ENCODE measurements at regions not wholly inside any gene's neighbourhood (a gene's known extent, or its start where the extent isn't known, plus 50 kb on each side); places are given as distances from the start of the nearest gene placed in this dataset.
"Not testable (repeated sequence)": the region's sequence is repeated elsewhere in the genome, so short reads cannot be mapped to it uniquely, and the experiment has no call there.

DNA sequence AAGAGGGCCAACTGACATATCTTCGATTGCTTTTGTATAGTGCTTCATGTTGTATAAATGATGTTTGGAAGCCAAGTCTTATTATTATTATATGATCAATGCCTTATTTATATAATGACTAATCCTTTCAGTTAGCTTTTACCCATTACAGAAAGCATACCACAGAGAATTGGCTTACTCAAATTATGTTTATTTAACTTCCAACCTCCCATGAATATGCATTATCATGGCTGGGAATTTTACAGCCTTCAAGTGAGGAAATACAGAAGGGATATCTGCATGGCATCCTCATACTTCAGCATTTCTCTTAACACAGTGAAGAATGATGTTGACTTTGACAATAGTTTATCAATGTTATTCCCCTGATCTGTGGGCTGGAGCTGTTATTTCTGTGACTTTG, 225.9 kb upstream of the GAP43 start:
- DNase-seq: no peak

DNA sequence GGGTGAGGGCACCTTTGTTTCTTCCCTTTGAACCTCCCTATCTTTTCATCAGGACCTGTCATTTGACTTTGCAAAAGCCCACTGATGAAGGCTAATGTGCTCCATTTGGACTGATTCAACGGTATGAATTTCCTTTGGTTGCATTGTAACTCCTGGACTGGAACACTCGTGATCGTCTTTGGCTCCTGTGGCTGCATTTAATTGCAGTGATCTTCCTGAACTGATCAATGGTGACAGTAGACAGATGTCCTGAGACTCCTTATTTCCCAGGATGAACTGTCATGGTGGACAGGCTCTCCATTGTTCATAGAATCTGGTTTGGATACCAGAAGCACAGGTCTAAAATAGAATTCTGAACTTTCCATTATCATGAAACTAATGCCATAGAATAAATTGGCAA, 224.8 kb upstream of the GAP43 start:
- no peak for DNase-seq

DNA sequence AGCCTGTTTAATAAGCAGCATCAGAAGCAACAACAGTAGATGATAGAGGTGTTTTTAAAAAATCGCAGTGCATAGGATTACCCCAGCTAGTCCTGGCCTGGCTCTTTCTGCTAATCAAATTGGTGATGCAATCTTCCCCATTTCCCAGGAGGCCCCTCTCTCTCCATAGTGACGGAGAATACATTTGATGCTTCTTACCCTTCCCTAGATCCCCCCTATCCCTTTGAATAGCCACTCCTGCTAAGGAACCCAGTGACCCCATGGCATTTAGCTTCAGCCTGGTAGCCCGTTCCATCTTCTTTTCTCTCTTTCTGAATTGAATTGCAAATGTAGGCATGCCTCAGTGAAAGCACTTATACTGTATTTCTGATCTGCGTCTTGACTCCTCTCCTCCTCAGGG, 223.6 kb upstream of the GAP43 start:
- no peak for DNase-seq

DNA sequence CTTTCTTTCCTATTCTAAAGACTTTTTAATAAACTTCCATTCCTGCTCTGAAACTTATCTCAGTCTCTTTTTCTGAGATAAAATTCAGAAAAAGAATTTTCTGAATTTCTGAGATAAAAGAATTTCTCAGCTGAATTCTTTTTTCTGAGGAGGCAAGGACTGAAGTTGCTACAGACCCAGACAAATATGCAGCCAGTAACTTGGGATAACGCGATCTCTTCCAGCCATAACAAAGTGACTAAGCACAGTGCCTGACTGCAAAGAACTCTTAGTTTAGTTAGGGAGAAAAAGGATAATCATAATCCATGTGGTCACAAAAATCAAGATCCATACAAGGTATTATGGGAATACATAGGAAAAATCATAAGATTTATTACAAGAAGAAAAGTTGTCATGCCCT, 222.0 kb upstream of the GAP43 start:
- no peak for DNase-seq

DNA sequence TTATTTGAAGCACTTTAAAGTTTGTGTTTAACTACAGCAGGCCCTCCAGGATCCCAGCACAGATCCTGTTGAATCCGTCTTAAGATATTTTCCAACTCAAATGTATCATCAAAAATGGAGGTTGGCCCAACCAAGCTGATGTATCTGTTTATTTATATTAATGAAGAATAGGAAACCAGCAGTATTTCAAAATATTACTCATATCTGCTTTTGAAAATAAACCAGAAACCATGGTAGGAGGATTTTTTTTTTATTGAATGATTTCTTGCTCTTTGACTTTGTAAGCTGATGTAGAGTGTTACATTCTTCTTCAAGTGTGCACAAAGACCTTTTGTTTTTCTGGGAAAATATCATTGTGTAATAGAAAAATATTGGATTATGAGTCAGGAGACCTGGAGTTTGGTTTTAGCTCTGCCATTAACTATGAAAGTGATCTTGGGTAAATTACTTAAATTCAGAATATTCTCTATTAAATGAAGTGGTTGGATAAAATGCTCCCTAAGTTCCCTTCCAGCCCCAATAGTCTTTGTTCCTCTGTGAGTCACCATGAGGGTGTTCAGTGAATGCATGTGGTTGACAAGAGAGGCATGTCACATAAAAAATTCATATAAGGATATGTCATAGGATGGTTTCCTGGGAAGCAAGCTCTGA, 221.3 kb upstream of the GAP43 start:
- no peak for DNase-seq

DNA sequence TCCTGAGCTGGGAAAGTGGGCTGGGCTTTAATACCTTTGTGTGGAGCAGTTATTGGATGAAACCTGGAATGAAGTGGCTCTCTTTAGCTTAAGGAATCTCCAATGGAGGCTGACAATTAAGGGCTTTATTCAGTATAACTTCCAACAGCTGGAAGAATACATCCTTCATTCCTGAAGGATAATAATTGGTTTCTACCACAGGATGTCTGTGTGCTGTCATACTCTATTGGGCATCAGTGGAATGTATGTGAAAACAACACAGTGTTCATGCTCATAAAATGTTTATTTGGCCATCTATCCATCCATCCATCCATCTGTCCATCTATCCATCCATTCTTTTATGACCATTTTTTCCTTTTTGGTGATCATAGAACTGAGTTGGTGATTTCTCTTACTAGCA, 220.7 kb upstream of the GAP43 start:
- no peak for DNase-seq

DNA sequence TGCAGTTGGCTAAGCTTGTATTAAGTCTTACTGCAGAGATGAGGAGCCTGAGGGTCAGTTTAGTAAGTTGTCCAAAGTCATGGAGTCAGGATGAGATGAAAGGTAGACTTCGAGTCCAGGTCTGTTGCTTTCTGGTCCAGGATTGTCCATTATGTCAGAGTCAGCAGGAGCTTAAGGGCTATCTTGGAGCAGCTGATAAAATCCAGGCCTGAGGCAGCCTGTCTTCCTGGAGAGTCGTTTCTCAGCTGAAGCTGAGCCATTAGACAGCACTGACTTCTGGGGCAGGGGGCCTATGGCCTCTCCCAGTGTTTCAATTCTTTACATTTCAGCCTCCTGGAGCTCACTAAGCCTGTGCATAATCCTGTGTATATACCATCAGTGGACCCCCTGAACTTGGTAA, 219.5 kb upstream of the GAP43 start:
- no peak for DNase-seq

DNA sequence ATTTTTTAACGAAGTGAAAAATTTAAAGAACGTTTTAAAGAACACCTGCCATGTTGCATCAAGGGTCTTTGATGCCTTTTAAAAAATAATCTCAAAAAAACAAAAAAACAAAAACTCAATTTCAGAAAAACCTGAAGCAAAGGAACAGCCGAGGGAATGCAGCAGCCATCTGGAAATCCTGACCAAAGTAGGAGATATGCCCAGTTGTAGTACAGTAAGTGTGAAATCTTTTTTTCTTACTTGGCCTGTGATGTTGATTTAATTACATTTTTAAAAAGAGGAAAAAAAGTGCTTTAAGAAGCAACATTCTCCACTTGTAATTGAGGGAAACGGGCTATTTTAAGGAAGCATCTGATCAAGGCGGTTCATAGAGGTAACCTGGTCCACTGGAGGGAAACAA, 213.7 kb upstream of the GAP43 start:
- no peak for DNase-seq

DNA sequence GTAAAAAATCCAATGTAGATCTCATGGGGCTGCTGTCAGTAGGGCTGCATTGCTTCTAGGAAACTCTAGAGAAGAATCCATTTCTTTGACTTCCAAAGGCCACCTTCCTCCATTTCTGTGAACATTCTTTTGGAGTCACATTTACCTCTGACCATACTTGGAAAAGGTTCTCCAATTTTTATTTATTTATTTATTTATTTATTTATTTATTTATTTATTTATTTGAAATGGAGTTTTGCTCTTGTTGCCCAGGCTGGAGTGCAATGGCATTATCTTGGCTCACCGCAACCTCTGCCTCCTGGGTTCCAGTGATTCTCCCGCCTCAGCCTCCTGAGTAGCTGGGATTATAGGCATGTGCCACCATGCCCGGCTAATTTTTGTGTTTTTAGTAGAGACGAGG, 208.7 kb upstream of the GAP43 start:
- not testable (repeated sequence) for DNase-seq

DNA sequence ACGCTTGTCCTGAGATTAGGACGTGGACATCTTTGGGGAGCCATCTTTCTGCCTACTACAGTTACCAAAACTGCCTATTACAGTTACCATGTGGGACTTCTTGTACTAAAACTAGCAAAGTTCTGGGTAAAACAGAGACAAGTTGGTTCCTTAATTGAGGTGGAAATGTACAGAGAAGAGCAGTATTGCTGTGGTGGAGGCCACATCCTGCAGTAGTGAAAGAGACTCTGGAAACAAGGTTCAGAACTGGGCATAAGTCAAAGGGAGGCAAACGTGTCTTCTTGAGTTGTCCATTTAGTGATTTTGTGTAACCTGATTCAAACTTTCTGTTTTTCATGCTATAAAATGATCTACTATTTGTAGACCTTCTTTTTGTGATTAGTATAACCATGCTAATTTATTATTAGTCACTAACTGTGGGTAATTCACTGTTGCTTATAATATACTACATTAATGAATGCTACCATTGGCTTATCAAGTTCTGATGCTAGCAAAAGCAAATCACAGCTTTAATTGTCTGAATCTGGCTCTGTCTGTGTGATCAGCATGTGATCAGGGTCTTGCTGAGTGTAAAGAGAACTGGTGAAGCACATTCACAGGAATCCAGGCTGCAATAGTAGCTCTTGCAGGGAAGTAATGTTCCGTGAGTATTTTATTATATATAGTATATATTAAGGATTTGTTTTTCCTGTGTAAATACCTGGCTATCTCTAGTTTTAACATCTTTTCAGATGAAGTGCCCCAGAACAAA, 207.9 kb upstream of the GAP43 start:
- no peak for DNase-seq

DNA sequence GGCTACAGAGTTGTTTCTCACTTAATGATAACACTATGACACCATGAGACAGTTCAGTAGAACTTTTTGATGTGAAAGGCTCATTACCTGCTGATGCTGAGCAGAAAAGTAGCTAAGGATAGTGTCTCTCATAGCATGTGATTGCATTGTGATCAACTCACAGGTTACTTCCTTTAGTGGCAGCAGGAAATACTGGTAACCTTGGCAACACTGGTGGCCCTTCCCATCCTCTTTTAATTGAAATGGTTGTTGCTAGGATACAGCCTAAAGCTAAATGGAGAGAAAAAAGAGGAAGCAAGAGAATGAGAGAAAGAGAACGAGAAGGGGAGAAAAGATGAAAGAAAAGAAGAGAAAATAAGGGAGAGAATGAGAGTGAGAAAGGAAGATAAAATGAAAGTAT, 204.7 kb upstream of the GAP43 start:
- no peak for DNase-seq

DNA sequence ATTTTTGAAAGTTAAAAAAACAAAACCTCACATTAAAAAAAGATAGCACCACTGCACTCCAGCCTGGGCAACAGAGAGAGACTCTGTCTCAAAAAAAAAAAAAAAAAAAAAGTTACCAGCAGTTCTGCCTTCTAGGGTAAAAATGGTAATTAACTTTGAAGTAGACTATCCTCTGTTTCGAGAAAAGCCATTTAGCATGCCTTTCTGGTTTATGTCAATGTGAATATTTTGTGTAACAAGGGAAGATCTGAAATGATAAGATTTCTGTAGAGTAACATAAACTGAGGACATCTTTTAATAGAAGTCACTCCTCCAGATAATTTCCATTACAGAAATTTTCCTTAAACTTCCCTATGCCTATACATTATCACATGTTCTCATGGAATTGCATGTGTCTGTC, 203.2 kb upstream of the GAP43 start:
- DNase-seq: no peak

DNA sequence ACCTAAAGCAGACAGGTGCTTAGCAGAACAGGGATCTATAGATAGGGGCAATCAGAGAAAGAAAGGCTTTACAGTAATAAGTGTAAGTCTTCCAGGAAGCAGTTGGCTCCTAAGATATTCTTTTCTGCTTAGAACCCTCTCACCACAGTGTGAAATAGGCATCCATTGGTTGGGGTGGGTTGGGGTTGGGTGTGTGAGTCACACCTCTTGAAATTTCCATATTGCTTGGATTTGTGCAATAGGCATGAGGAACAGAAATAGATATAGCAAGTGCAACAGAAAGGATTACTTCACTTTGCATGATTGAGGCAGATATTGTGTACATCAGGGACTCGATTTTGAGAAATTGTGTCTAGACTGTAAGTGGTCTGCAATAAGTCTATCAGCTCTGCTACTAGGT, 200.1 kb upstream of the GAP43 start:
- no peak for DNase-seq

DNA sequence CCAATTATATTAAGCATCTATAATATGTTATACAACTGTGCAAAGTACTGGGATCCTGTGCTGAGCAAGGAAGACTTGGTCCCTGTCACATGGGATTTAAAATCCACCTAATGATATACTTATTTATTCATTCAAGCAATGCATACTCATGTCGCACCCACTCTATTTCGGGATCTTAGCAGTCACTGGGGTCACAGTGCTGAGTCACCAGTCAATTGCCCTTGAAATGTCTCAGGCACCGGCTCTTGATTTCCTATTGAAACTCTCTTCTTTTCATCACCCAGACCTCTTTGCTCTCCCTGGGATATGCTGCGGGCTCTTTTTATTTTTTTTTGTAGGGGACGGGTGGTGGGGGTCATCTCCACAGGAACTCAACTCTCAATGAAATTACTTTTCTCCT, 194.5 kb upstream of the GAP43 start:
- DNase-seq: no peak

DNA sequence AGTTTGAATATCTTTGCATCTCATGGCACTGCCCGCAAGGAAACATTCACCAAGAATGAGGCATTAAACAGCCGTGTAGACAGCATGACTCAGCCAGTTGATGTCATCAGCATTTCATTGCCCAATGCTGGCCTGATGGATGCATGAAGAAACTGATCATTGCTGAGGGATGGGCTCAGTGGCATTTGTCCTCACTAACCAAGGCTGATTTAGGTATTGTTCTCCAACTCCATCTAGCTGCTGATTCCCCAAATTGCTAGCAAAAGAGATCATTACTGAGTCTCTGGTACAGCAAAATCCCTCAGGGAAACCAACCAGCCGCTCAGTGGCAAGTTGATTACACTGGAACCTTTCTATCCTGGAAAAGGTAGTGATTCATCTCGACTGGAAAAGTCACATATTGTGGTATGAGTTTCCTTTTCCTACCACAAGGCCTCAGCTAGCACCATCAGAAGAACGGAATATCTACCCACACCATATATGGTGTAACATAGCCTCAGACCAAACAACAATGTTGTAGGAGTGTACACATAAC, 186.5 kb upstream of the GAP43 start:
- no peak for DNase-seq

DNA sequence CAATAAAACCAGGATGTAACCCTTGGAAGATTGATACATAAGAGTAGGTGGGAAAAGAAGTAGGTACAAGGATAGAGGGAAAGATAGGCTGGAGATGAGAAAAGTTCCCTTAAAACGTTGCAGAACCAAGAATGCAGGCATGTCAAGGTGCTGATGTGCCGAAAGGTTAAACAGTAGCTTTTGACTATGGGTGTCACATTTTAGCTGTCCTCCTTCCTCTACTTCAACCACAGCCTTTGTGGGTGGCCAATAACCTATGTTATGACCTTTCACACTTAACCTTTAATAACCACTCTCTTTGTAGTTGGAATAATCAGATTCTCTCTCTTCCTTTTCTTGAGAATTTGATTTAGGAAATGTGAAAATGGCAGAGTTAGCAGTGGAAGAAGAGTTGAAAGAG, 184.5 kb upstream of the GAP43 start:
- no peak for DNase-seq

DNA sequence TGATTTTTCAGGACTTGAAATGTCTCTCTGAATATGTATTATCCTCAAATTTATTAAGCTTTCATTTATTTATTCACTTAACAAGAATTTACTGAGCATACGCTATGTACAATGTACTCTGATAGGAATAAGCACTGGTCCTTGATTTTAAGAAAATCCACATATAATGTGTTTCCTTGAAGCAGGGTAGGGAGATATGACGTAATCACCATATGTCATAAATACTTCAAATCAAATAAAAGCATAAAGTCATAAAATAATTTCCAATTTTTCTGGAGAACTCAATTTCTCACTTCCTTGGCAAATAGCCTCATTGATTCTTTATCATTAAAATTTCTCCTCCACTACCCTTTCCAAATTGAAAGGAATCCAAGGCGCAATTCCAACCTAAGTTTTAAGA, 177.8 kb upstream of the GAP43 start:
- no peak for DNase-seq

DNA sequence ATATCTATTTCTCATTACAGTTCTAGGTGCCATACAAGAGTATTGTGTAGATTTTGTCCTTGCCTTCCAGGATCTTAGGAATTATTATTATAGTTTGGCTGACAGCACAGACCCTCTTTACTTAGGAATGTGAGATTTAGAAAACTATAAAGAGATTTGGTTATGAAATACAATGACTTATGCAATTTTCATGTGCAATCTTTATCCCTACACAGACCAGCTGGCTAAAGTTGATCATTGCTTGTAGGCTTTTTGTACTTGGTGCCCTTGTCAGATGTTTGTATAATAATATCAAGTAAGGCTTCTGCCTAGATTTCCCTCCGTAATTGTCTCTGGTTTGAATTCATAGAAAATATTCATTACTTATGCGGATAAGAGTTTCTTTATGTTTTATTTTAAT, 174.5 kb upstream of the GAP43 start:
- no peak for DNase-seq

DNA sequence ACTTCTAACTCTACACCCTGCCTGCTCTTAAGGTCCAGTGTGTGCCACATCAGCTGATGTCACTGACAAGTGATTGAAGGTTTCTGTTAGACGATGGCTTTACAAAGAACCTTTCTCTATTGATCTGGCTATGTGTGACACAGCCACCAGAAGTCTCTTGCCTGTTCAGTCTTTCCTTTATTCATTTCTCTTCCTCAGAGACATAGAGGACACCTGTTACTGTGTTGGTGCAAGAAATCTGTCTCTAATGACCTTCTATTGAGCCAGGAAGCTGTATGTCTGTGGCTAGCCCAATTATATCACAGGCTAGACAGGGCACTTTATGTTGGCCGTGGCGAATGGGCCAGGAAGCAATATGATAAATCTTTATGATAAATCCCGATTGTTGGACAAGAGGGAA, 173.3 kb upstream of the GAP43 start:
- DNase-seq: no peak

DNA sequence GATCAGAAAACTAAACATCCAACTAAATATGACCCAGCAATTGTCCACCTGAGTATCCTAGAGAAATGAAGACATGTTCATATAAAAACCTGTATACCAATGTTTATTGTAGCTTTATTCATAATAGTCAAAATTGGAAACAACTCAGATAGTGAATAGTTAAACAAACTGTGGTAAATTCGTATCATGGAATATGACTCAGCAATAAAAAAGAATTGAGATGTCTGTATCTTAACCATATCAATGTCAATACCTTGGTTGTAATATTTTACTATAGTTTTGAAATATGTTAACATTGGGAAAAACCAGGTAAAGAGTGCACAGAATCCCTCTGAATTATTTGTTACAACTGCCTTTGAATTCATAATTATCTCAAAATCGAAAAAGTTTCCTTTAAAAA, 159.3 kb upstream of the GAP43 start:
- DNase-seq: no peak

DNA sequence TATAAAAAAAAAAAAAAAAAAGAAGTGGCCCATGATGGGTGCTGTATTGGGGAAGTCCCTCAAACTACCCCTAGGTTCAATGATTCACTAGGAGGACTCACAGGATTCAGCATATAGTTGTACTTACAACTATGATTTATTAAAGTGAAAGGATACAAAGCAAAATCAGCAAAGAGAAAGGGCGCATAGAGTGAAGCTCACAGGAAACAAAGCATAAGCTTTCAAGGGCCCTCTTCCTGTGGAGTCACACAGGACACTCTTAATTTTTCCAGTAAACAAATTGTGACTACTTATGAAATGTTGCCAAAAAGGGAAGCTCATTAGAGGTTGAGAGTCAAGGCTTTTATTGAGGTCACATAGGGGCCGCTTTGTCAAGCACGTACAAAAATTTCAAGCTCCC, 153.7 kb upstream of the GAP43 start:
- DNase-seq: no peak

DNA sequence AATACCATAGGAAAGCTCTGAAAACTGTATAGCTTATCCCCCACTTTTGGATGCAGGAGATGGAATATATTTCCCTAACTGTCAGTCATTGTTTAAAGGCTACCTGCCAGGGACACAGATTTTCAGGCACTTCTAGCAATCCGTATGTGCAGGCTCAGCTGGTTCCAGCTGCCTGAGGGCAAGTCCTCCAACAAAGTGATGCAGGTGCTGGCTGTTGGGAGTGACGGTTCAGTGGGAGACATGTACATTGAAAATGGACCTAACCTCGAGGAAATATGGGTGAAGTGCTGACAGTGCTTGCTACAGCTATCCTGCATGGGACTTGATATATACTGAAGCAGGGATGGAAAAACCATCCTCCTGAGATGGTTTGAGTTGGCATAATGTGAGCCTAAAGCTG, 153.1 kb upstream of the GAP43 start:
- no peak for DNase-seq

DNA sequence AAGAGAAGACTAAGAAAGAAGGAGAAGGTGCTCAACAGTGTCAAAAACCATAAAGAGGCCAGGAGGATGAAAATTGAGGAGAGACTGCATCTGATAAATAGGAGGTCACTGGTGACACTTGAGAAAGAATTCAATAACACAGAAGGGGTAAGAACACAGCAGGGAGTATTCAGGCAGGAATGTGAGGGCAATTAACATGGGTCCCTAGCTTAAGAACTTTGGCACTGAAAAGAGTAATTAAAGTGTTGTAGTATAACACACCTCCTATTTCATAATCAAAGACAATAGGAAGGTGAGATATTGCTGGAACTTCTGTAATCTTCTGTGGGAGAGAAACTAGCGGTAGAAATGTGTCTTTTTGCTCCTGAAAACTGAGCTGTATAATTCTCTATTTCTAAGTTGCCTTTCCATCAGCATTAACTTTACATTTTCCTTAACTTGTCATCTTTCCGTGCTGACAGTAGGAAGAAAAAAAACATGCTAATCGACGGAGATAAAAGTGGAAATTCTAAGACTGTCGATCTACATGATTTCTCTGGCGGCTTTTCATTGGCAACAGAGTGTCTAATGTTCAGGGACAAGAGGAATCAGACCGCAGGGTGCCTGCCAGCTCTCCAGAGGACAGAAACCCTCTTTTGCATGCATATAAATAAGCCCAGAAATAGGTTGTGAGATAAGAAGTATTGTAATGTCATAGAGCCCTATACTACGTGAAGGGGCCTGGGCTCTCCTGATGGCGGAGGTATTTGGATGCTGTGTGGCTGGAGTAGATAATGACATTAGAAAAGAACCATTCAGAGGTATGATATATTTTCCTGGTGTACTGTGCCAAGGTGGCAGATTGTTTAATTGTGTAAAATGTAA, 147.9 kb upstream of the GAP43 start:
- DNase-seq: no peak

DNA sequence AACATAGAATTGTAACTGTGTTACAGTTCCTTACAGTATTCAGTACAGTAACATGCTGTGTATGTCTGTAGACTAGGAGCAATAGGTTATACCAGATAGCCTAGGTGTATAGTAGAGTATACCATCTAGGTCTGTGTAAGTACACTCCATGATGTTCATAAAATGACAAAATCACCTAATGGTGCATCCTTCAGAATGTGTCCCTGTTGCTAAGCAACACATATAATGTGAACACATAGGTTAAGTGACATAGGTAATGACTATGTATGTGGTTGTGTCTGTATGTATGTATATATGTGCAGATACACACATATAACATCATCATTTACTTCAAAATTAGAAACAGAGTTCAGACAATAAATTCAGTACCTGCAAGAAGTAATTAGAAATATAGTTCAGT, 146.8 kb upstream of the GAP43 start:
- no peak for DNase-seq
